Neuron (in vitro differentiated cells): ENCODE measurements at regions not wholly inside any gene's neighbourhood (a gene's known extent, or its start where the extent isn't known, plus 50 kb on each side); places are given as distances from the start of the nearest gene placed in this dataset.

ENCODE experiments used
- H2AFZ ChIP-seq: one replicate; pipeline ENCODE4 v1.6.1; 2013; ENCODE audit warnings: low read depth, mild to moderate bottlenecking, inconsistent platforms, low read length, moderate library complexity
- H3K27me3 ChIP-seq: one replicate; pipeline ENCODE4 v1.6.1; 2013; ENCODE audit warnings: low read length; ENCODE audit not compliant: insufficient read depth
- H3K36me3 ChIP-seq: one replicate; pipeline ENCODE4 v1.6.1; 2013; ENCODE audit warnings: low read length; ENCODE audit not compliant: insufficient read depth
- H3K4me1 ChIP-seq: one replicate; pipeline ENCODE4 v1.6.1; 2013; ENCODE audit warnings: low read length; ENCODE audit not compliant: insufficient read depth
- H3K4me3 ChIP-seq: 2 replicates; pipeline ENCODE4 v1.5.1; 2013; ENCODE audit warnings: mild to moderate bottlenecking, low read length, moderate library complexity
- H3K9me3 ChIP-seq: one replicate; pipeline ENCODE4 v1.6.1; 2013; ENCODE audit warnings: low read length

DNA sequence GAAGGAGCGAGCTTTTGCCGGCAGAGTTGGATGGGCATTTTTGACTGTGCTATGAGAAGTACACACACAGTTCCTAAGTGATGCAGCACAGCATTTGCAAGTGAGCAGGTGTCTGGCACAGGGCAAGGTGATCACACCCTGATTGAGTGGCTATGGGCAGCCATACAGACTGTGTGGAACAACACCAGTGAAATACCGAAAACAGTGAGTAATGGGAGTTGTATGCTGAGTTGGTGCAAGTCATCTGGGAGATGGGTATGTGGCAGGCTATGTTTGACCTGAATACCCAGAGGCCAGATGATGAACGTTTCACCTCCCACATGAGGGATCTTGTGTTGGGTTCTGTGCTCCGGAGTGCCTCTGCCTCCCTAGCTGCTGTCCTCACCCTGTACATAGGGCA, 53.5 kb upstream of the TIPARP start:
- H3K27me3 ChIP-seq = no peaks in the 10 kb centered on the region
- no peaks in the 10 kb centered on the region for H3K36me3 ChIP-seq
- H3K9me3 ChIP-seq = no peaks in the 10 kb centered on the region
- H2AFZ ChIP-seq = no peak overlapping the region
- H3K4me1 ChIP-seq = peaks cover under 1% of the 10 kb centered on the region
- H3K4me3 ChIP-seq = no peak overlapping the region

DNA sequence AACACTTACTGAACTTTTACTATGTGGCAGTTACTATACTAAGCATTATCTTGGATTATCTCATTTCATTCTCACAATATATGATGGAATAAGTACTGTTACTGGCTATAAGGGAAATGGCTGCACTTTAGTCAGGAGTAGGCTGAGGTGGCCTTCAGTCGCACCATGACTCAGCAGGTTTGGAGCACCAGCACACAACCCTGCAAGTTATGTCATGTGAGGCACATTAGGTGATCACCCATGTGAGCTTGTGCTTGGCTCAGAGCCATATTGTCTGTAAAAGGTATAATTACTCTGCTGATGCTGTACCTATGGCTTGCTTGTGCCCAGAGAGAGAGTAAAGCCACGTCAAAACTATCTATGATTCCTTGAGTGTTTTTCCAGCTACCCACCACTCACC, 54.1 kb upstream of the TIPARP start:
- H2AFZ ChIP-seq = no peak overlapping the region
- peaks cover 6% of the 10 kb centered on the region for H3K4me1 ChIP-seq
- H3K36me3 ChIP-seq = no peaks in the 10 kb centered on the region
- H3K4me3 ChIP-seq = no peak overlapping the region
- H3K27me3 ChIP-seq = no peaks in the 10 kb centered on the region
- H3K9me3 ChIP-seq = no peaks in the 10 kb centered on the region

DNA sequence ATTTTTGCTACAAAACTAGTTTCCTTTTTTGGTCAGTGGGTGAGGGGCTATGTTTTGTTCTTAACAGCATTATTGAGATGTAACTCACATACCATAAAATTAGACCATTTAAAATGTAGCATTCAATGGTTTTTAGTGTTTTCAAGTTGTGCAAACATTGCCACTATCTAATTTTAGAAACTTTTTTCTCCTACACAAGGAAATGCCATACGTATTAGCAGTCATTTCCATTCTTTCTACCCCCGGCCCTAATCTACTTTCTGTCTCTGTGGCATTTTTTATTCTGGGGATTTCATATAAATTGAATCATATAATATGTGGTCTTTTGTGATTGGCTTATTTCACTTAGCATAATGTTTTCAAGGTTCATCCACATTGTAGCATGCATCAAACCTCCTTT, 55.0 kb upstream of the TIPARP start:
- H2AFZ ChIP-seq = no peak overlapping the region
- no peaks in the 10 kb centered on the region for H3K36me3 ChIP-seq
- H3K4me3 ChIP-seq = no peak overlapping the region
- peaks cover 6% of the 10 kb centered on the region for H3K4me1 ChIP-seq
- H3K27me3 ChIP-seq = no peaks in the 10 kb centered on the region
- H3K9me3 ChIP-seq = no peaks in the 10 kb centered on the region

DNA sequence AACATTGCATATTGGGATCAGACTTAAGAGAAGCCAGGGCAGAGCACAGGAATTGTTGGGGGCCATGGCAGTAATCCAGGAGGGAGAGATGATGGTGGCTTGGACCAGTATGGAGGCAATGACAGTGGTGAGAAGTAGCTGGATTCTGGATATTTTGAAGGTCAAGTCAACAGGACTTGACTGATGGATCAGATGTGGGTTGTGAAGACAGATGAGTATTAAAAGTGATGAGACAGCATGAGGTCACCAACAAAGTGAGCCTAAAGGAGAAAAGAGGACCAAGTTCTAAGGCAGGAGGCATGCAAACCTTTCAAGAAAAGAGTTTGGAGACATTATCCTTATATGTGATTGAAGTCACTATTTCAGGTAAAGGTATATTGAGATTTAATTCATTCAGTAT, 56.6 kb upstream of the TIPARP start:
- no peaks in the 10 kb centered on the region for H3K9me3 ChIP-seq
- peaks cover 6% of the 10 kb centered on the region for H3K4me1 ChIP-seq
- no peak overlapping the region for H2AFZ ChIP-seq
- no peak overlapping the region for H3K4me3 ChIP-seq
- no peaks in the 10 kb centered on the region for H3K27me3 ChIP-seq
- no peaks in the 10 kb centered on the region for H3K36me3 ChIP-seq

DNA sequence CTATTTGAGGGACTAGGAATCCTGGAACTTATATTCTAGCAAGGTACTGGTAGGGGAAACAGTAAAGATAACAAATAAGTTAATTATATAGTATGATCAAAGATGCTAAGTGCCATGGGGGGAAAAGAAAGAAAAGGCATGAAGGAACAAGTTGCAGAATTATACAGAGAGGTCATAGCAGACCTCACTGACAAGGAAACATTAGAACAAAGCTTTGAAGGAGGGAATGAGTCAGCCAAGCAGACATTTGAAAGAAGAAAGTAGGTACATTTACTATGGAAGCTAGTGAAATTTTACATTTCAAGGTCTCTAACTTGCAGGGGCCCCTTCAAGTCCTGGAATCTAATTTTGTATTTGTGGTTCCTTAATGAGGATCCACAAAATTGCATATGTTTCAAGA, 57.2 kb upstream of the TIPARP start:
- H3K27me3 ChIP-seq = no peaks in the 10 kb centered on the region
- no peak overlapping the region for H2AFZ ChIP-seq
- H3K4me3 ChIP-seq = no peak overlapping the region
- H3K36me3 ChIP-seq = no peaks in the 10 kb centered on the region
- peaks cover 6% of the 10 kb centered on the region for H3K4me1 ChIP-seq
- H3K9me3 ChIP-seq = no peaks in the 10 kb centered on the region

DNA sequence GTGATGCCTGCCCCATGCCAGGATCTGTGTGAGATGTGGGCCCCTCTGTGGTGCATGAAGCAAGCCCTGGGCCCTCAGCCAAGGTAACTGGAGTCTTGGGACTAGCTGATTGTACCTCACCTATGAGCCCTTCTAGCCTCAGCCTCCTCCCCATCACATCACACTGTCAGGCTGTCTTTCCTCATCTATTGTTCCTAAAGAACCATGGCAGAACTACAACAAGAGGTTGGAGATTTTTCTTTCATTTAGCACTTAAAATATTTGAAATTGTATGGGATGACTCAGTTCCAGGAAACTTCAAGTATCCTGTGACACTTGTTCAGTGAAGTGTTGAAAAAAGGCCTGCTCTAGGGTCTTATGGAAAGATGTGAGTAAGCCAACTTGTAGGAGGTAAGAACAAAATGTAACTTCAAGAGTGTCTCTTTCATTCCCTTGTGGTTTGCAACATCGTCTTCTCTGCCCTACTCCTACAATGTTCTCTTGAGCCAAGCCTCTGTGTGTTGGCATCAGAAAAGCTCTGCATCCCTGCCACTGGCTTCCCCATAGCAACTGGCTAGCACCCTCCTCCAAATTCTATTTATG, 58.7 kb upstream of the TIPARP start:
- no peaks in the 10 kb centered on the region for H3K27me3 ChIP-seq
- no peaks in the 10 kb centered on the region for H3K36me3 ChIP-seq
- no peaks in the 10 kb centered on the region for H3K9me3 ChIP-seq
- peaks cover 6% of the 10 kb centered on the region for H3K4me1 ChIP-seq
- no peak overlapping the region for H3K4me3 ChIP-seq
- no peak overlapping the region for H2AFZ ChIP-seq

DNA sequence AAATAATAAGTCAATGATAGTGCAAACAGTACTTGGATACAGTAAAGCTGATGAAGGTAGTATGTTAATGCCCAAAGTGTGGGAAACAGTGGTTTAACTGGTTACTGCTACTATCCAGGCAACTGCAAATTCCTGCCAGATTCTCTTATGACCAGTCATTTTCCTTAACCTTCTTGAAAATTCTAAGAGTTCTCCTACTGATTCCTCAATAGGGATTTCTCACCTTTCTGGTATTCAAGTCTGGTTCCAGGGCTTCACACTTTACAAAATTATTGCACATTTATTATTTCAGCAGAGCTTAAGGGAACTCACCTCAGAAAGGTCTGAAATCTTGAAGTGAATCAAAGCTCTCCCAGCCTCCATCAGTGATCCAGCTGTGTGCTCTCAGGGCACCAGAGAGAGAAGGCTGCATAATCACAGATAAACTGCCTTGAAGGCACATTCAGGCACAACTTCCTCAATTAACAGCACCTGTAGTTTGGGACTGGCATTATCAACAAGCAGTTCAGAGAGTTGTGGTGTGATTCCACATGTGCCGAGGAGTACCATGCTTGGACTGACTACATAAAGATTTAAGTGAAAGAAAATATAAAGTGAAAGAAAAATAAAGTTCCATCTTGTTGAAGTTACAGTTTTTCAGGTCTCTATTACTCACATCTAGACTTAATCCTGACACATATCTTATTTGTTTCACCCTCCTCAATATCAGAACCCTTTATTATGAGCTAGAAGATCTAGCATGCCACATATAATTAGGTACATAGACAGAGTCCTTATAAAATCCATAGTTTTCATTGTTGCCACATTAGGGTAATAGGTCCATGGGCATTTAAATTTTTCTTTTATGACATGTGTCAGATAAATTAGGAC, 59.5 kb upstream of the TIPARP start:
- H3K9me3 ChIP-seq = no peaks in the 10 kb centered on the region
- no peaks in the 10 kb centered on the region for H3K36me3 ChIP-seq
- H2AFZ ChIP-seq = no peak overlapping the region
- no peak overlapping the region for H3K4me3 ChIP-seq
- H3K4me1 ChIP-seq = peaks cover 6% of the 10 kb centered on the region
- no peaks in the 10 kb centered on the region for H3K27me3 ChIP-seq

DNA sequence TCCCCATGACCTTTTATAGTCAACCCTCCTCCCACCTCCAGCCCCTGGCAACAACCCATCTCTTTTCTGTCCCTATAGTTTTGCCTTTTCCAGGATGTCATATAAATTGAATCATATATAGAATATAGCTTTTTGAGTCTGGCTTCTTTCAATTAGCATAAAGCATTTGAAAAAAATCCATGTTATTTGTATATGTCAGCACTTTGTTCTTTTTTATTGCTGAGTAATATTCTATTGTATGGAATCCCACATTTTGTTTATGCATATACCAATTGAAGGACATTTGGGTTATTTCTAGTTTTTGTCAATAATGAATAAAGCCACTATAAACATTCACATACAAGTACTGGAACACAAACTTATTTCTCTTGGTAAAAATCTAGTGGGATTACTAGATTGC, 58.0 kb upstream of the SSR3 start:
- Histone ChIP-seq H3K36me3 (no peaks in the 10 kb centered on the region), H3K4me1 (peaks cover 6% of the 10 kb centered on the region), H3K4me3 (no peak overlapping the region), H2AFZ (no peak overlapping the region), H3K9me3 (no peaks in the 10 kb centered on the region), H3K27me3 (no peaks in the 10 kb centered on the region)

DNA sequence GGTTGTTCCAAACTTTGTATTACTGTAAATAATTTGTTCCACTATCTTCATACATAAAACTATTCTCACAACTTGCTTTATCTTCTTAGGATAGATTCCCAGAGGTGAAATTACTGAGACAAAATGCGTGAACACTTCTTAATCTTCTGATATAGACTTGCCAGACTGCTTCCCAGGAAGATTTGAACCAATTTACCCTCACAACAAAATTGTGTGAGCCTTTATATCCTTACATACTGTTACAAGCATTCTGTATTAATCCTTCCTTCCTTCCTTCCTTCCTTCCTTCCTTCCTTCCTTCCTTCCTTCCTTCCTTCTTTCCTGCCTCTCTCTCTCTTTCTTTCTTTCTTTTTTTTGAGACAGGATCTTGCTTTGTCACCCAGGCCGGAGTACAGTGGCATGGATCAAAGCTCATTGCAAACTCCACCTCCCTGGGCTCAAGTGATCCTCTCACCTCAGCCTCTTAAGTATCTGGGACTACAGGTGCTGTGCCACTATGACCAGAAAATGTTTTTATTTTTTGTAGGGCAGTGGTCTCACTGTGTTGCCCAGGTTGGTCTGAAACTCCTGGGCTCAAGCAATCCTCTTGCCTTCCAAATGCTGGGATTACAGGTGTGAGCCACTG, 57.1 kb upstream of the SSR3 start:
- Histone ChIP-seq H3K4me3 (no peak overlapping the region), H2AFZ (no peak overlapping the region), H3K9me3 (no peaks in the 10 kb centered on the region), H3K27me3 (no peaks in the 10 kb centered on the region), H3K36me3 (no peaks in the 10 kb centered on the region), H3K4me1 (peaks cover 6% of the 10 kb centered on the region)

DNA sequence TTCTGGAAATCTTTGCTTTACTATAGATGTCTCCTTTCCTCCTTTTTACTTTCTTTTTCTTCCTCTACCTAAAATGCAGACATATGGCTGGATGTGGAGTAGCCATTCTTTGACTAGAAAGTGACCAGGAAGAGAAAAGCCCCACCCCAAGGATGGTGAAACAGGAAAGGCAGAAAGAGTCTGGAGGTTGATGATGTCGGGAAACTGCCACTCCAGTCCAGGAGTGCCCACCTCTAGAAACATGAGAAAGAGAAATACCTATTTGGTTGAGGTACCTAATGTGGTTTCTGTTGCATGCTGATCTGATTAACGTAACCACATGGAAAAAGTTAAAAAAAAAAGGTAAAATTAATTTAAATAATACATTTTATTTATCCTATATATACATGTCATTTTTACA, 55.2 kb upstream of the SSR3 start:
- Histone ChIP-seq H2AFZ (no peak overlapping the region), H3K9me3 (no peaks in the 10 kb centered on the region), H3K36me3 (no peaks in the 10 kb centered on the region), H3K27me3 (no peaks in the 10 kb centered on the region), H3K4me3 (no peak overlapping the region), H3K4me1 (peaks cover 10% of the 10 kb centered on the region)

DNA sequence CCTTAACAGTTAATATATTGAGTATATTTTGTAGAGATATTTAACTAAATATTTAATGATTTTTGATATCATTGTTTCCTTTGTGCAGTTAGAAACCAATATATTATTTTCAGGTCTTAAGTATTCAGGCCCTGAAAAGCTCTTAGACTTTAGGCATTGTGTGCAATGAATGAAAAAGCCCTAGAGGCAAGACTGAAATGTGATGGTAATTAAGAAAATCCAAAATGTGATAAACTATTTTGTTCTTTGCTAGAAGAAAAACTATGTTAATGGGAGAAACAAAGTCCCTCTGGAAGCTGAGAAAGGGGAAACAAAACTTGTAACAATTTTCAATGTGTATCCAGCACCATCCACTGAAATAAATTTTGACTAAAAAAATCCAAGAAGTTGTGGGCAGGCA, 54.6 kb upstream of the SSR3 start:
- Histone ChIP-seq H3K9me3 (no peaks in the 10 kb centered on the region), H3K36me3 (no peaks in the 10 kb centered on the region), H2AFZ (no peak overlapping the region), H3K4me3 (no peak overlapping the region), H3K4me1 (peaks cover 11% of the 10 kb centered on the region), H3K27me3 (no peaks in the 10 kb centered on the region)

DNA sequence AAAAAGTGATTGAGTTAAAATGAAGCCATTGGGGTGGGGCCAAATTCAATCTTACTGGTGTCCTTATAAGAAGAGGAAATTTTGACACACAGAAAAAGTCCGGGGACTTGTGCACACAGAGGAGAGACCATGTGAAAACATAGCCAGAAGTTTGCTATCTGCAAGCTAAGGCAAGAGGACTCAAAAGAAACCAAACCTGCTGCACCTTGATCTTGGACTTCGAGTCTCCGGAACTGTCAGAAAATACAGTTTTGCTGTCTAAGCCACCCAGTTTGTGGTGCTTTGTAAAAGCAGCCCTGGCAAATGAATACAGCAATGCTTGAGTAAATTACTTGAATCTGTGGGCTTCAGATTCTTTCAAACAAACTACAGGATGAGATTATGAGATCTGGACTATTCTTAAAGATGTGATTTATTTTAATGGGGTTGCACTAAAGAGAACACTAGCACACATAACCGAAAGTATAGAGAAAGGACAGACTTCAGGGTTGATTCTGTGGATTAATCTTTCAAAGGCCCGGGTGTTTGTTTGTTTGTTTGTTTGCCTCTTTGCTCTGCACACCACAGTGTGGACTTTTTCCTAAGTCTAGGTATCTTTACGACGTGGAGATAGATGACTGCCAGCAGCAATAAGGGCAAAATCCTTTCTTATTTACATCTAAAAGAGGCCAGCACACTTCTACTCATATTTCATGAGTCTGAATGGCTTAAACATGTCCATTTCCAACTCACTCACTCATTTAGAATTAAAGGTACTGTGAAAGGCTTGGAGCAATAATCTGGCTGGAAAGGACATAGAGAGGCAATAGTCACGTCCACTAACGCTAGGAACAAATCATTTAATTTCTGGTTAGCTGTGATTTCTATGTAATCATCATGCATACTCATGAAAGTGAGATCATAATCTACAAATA, 53.9 kb upstream of the SSR3 start:
- no peak overlapping the region for H3K4me3 ChIP-seq
- H2AFZ ChIP-seq = no peak overlapping the region
- H3K9me3 ChIP-seq = no peaks in the 10 kb centered on the region
- no peaks in the 10 kb centered on the region for H3K36me3 ChIP-seq
- peaks cover 11% of the 10 kb centered on the region for H3K4me1 ChIP-seq
- H3K27me3 ChIP-seq = no peaks in the 10 kb centered on the region

DNA sequence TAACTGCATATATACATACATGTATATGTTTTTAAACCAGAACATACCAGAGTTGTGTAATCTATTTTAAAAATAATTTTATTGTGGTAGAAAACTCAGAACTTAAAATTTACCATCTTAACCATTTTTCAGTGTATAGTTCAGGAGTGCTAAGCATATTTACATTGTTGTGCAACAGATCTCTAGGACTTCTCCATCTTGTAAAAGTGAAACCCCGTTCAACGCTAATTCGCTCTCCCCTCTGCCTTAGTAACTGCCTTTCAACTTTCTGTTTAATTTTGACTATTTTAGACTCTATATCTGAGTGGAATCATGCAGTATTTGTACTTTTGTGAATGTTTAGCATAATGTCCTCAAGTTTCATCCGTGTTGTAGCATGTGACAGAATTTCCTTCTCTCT, 51.8 kb upstream of the SSR3 start:
- Histone ChIP-seq H3K4me1 (peaks cover 11% of the 10 kb centered on the region), H3K4me3 (no peak overlapping the region), H3K9me3 (no peaks in the 10 kb centered on the region), H3K36me3 (no peaks in the 10 kb centered on the region), H2AFZ (no peak overlapping the region), H3K27me3 (no peaks in the 10 kb centered on the region)
